HCT116 (cell line): ENCODE measurements at regions not wholly inside any gene's neighbourhood (a gene's known extent, or its start where the extent isn't known, plus 50 kb on each side); places are given as distances from the start of the nearest gene placed in this dataset.

Experiments used
- ATAC-seq: fragments of 200-7000 bp; cut with Tn5 transposase; 2 replicates; pipeline ENCODE4 v1.9.1; 2020; ENCODE audit warnings: mild to moderate bottlenecking, moderate library complexity
- BruUV-seq: library from RNA; stranded (reverse); fragments of 400-500 nt; replicated peaks from 2 replicates; lab custom pipeline; 2021; lab: Mats Ljungman, UMichigan
- CTCF ChIA-PET: fragments of 300-600 bp; sonication (Branson Sonifier 250); formaldehyde crosslinking; loops from one replicate; lab custom pipeline; 2021; ENCODE audit warnings: antibody characterized with exemption; lab: Charles Lee
- POLR2A ChIA-PET: fragments of 300-600, 350-600 bp; sonication (Branson Sonifier 250); formaldehyde crosslinking; loops from one replicate; lab custom pipeline; 2021; ENCODE audit warnings: antibody characterized with exemption; lab: Charles Lee
- RAD21 ChIA-PET, 2 experiments: fragments of 300-600 bp; sonication (Branson Sonifier 250); formaldehyde crosslinking; loops; one replicate each; lab custom pipeline; 2023; ENCODE audit warnings: low total read pairs in 2 of 2; ENCODE audit not compliant: uncharacterized antibody in 2 of 2, unreplicated experiment in 2 of 2, low non-redundant PET in 1 of 2; lab: Charles Lee
- DNase-seq: peaks from one replicate; pipeline ENCODE4 v3.0.0-alpha.2; 2010; ENCODE audit warnings: low read depth, low spot score
- H2AFZ ChIP-seq: fragments of 200-600 bp; shearing (Covaris generic), sonication (generic); 2 replicates; pipeline ENCODE4 v1.6.1; 2017; ENCODE audit warnings: low read depth, mixed run types, mixed read lengths, antibody characterized with exemption, low read length; ENCODE audit not compliant: poor library complexity, severe bottlenecking
- H3K27ac ChIP-seq: 2 replicates; pipeline ENCODE4 v1.5.1; 2012; ENCODE audit warnings: low read depth, low read length
- H3K27me3 ChIP-seq: fragments of 200-600 bp; sonication (generic); 2 replicates; pipeline ENCODE4 v1.6.1; 2016; ENCODE audit warnings: mixed run types, low read length, mixed read lengths; ENCODE audit not compliant: insufficient read depth
- H3K36me3 ChIP-seq, 2 experiments: fragments of 200-500 bp in 1 of 2; fragments of 200-600 bp in 1 of 2; sonication (Bioruptor generic) in 1 of 2; sonication (generic) in 1 of 2; 2 replicates each; pipeline versions ENCODE4 v1.5.1 to v1.6.1; 2014 to 2016; ENCODE audit warnings: low read length in 2 of 2, inconsistent platforms in 1 of 2, mixed read lengths in 1 of 2, mixed run types in 1 of 2; ENCODE audit not compliant: insufficient read depth in 2 of 2, control insufficient read depth in 1 of 2
- H3K4me1 ChIP-seq, 2 experiments: fragments of 200-600 bp in 1 of 2; sonication (generic) in 1 of 2; 2 replicates each; pipeline versions ENCODE4 v1.5.1 to v1.6.1; 2012 to 2017; ENCODE audit warnings: low read length in 2 of 2, inconsistent platforms in 1 of 2, mild to moderate bottlenecking in 1 of 2, mixed read lengths in 1 of 2, mixed run types in 1 of 2, moderate library complexity in 1 of 2; ENCODE audit not compliant: insufficient read depth in 2 of 2, control insufficient read depth in 1 of 2
- H3K4me2 ChIP-seq: fragments of 200-600 bp; sonication (generic); 2 replicates; pipeline ENCODE4 v1.6.1; 2017; ENCODE audit warnings: mixed run types, low read length, mixed read lengths
- H3K4me3 ChIP-seq, 2 experiments: fragments of 200-600 bp in 1 of 2; sonication (generic) in 1 of 2; replicated peaks in 1 of 2; 2 replicates each; pipeline ENCODE4 v1.5.1; 2011 to 2016; ENCODE audit warnings: low read length in 2 of 2, control low read depth in 1 of 2, low read depth in 1 of 2, mild to moderate bottlenecking in 1 of 2, mixed read lengths in 1 of 2, mixed run types in 1 of 2
- H3K79me2 ChIP-seq: fragments of 200-600 bp; sonication (generic); 2 replicates; pipeline ENCODE4 v1.6.1; 2017; ENCODE audit warnings: mild to moderate bottlenecking, mixed run types, low read length, moderate library complexity, mixed read lengths; ENCODE audit not compliant: insufficient read depth
- H3K9ac ChIP-seq: fragments of 200-600 bp; sonication (generic); 2 replicates; pipeline ENCODE4 v1.6.1; 2016; ENCODE audit warnings: low read length, mixed read lengths
- H3K9me2 ChIP-seq: fragments of 200-600 bp; sonication (generic), shearing (Covaris generic); 2 replicates; pipeline ENCODE4 v1.6.1; 2017; ENCODE audit warnings: mixed run types, mild to moderate bottlenecking, moderate library complexity; ENCODE audit not compliant: insufficient read depth
- H3K9me3 ChIP-seq, 2 experiments: fragments of 200-500 bp in 1 of 2; fragments of 200-600 bp in 1 of 2; sonication (Bioruptor generic) in 1 of 2; sonication (generic) in 1 of 2; 2 replicates each; pipeline ENCODE4 v1.6.1; 2014 to 2017; ENCODE audit warnings: low read length in 2 of 2, mixed read lengths in 2 of 2, inconsistent platforms in 1 of 2, low read depth in 1 of 2, mild to moderate bottlenecking in 1 of 2, mixed run types in 1 of 2, moderate library complexity in 1 of 2; ENCODE audit not compliant: control insufficient read depth in 1 of 2, insufficient read depth in 1 of 2
- H4K20me1 ChIP-seq: fragments of 200-600 bp; sonication (generic), shearing (Covaris generic); 2 replicates; pipeline ENCODE4 v1.6.1; 2017; ENCODE audit warnings: mixed run types, mild to moderate bottlenecking, moderate library complexity; ENCODE audit not compliant: insufficient read depth
- ATF3 ChIP-seq: IDR thresholded peaks from 2 replicates; pipeline ENCODE4 v1.6.1; 2012
- CBX3 ChIP-seq: IDR thresholded peaks from 2 replicates; pipeline ENCODE4 v1.6.1; 2012; ENCODE audit warnings: low read depth
- CTCF ChIP-seq, 3 experiments: fragments of 200-600 bp in 1 of 3; sonication (generic) in 1 of 3; IDR thresholded peaks in 2 of 3; conservative IDR thresholded peaks in 1 of 3; 2 replicates each; pipeline ENCODE4 v1.5.1; 2012 to 2017; ENCODE audit warnings: low read depth in 2 of 3, low read length in 2 of 3, antibody characterized with exemption in 1 of 3, borderline replicate concordance in 1 of 3, control low read depth in 1 of 3, mild to moderate bottlenecking in 1 of 3, mixed read lengths in 1 of 3, mixed run types in 1 of 3, moderate library complexity in 1 of 3; ENCODE audit not compliant: insufficient read depth in 1 of 3
- MAX ChIP-seq: IDR thresholded peaks from 2 replicates; pipeline ENCODE4 v1.6.1; 2012
- POLR2A ChIP-seq: IDR thresholded peaks from 2 replicates; pipeline ENCODE4 v1.7.0; 2011; ENCODE audit warnings: borderline replicate concordance; ENCODE audit not compliant: insufficient read depth, insufficient read length; ENCODE audit errors: extremely low read depth
- SIN3A ChIP-seq: IDR thresholded peaks from 2 replicates; pipeline ENCODE4 v1.6.1; 2012; ENCODE audit warnings: low read depth
- ZNF274 ChIP-seq: fragments of 200-500 bp; sonication (Bioruptor generic); IDR thresholded peaks from 2 replicates; pipeline ENCODE4 v1.6.1; 2014; ENCODE audit warnings: mild to moderate bottlenecking, low read depth, low read length, inconsistent platforms
- intact Hi-C: fragments of 100-400 bp; cut with micrococcal nuclease; formaldehyde crosslinking; loops from 2 replicates; pipeline ENCODE4 v1.10.0; 2022

- no peak overlapping the region for H2AFZ ChIP-seq
- ATAC-seq (no peak), DNase-seq (no peak)
- no peaks in the 10 kb centered on the region for H3K9me3 ChIP-seq
- H3K27ac ChIP-seq = no peak overlapping the region
- no peak overlapping the region for H3K9ac ChIP-seq
- H3K4me2 ChIP-seq = no peak overlapping the region
- TF ChIP-seq ZNF274 (no peak), ATF3 (no peak), MAX (no peak)
- TF ChIP-seq, all 23 proteins: peak for 0
- RAD21 ChIA-PET = no interaction called here
- Histone ChIP-seq H3K79me2 (no peaks in the 10 kb centered on the region), H3K36me3 (no peaks in the 10 kb centered on the region), H3K9me2 (no peaks in the 10 kb centered on the region), H3K4me3 (no peak overlapping the region), H3K4me1 (no peaks in the 10 kb centered on the region), H4K20me1 (no peaks in the 10 kb centered on the region), H3K27me3 (no peaks in the 10 kb centered on the region; the same call in 1 of the 2 replicates)
- BruUV-seq = no TSS peak
- intact Hi-C loops = no loop called here
- POLR2A ChIA-PET = no interaction called here
- CTCF ChIA-PET = no interaction called here
Measured at GRCh38 chr7:51634025-51634424, 317.4 kb upstream of the COBL start.

- no peak overlapping the region for H3K4me2 ChIP-seq
- no TSS peak for BruUV-seq
- H3K4me1 ChIP-seq = no peaks in the 10 kb centered on the region
- ChIA-PET CTCF (no interaction called here), POLR2A (no interaction called here), RAD21 (no interaction called here)
- DNase-seq (no peak), ATAC-seq (no peak)
- H3K27me3 ChIP-seq = no peaks in the 10 kb centered on the region; the same call in 1 of the 2 replicates
- no peaks in the 10 kb centered on the region for H3K36me3 ChIP-seq
- H3K79me2 ChIP-seq = no peaks in the 10 kb centered on the region
- no peaks in the 10 kb centered on the region for H3K9me2 ChIP-seq
- H3K9me3 ChIP-seq = no peaks in the 10 kb centered on the region
- intact Hi-C loops = no loop called here
- H4K20me1 ChIP-seq = no peaks in the 10 kb centered on the region
- no peak overlapping the region for H2AFZ ChIP-seq
- H3K4me3 ChIP-seq = no peak overlapping the region
- H3K27ac ChIP-seq = no peak overlapping the region
- TF ChIP-seq POLR2A (no peak), CTCF (IDR thresholded peaks at IDR 0.05 in 2 of 3, conservative IDR thresholded peaks at IDR 0.05 in 1 of 3; ENCODE audit: borderline replicate concordance in 1 of 3, insufficient read depth in 1 of 3, low read depth in 2 of 3, low read length in 2 of 3) (no peak), SIN3A (no peak), CBX3 (no peak)
- H3K9ac ChIP-seq = no peak overlapping the region
Measured at GRCh38 chr7:51633596-51633995, 317.0 kb upstream of the COBL start.
